ENCODE measurements at regions not wholly inside any gene's neighbourhood (a gene's known extent, or its start where the extent isn't known, plus 50 kb on each side); places are given as distances from the start of the nearest gene placed in this dataset.

DNA sequence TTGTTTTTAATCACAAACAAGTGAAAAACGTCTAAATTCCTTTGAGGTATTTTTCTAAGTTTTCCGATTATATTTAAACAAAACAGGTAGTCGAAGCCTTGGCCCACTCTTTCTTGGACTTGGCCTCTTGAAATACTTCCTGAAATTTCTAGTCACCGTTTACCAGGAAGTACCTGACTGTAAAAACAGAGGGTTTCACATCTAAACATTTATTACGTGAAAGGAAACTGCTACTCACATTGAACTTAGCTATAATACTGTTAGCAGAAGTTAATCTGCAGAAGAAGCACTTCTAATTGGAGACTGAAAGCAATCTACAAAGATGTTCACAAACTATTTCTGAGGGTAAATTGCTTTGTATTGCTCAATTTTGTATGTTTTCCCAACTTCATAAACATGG is 526.0 kb upstream of the ADGRL4 start:
- TF ChIP-seq, protein P1, sequence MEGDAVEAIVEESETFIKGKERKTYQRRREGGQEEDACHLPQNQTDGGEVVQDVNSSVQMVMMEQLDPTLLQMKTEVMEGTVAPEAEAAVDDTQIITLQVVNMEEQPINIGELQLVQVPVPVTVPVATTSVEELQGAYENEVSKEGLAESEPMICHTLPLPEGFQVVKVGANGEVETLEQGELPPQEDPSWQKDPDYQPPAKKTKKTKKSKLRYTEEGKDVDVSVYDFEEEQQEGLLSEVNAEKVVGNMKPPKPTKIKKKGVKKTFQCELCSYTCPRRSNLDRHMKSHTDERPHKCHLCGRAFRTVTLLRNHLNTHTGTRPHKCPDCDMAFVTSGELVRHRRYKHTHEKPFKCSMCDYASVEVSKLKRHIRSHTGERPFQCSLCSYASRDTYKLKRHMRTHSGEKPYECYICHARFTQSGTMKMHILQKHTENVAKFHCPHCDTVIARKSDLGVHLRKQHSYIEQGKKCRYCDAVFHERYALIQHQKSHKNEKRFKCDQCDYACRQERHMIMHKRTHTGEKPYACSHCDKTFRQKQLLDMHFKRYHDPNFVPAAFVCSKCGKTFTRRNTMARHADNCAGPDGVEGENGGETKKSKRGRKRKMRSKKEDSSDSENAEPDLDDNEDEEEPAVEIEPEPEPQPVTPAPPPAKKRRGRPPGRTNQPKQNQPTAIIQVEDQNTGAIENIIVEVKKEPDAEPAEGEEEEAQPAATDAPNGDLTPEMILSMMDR (IDR thresholded peaks at IDR 0.05), result no peak
- no peak for TF ChIP-seq POLR2A (IDR thresholded peaks at IDR 0.05)
